GM12872 (cell line): ENCODE measurements at regions not wholly inside any gene's neighbourhood (a gene's known extent, or its start where the extent isn't known, plus 50 kb on each side); places are given as distances from the start of the nearest gene placed in this dataset.

Source experiments
- CTCF ChIP-seq: IDR thresholded peaks from 3 replicates; pipeline ENCODE4 v1.5.1; 2011; ENCODE audit warnings: low read depth, mild to moderate bottlenecking, low read length, moderate library complexity; ENCODE audit not compliant: insufficient read depth

DNA sequence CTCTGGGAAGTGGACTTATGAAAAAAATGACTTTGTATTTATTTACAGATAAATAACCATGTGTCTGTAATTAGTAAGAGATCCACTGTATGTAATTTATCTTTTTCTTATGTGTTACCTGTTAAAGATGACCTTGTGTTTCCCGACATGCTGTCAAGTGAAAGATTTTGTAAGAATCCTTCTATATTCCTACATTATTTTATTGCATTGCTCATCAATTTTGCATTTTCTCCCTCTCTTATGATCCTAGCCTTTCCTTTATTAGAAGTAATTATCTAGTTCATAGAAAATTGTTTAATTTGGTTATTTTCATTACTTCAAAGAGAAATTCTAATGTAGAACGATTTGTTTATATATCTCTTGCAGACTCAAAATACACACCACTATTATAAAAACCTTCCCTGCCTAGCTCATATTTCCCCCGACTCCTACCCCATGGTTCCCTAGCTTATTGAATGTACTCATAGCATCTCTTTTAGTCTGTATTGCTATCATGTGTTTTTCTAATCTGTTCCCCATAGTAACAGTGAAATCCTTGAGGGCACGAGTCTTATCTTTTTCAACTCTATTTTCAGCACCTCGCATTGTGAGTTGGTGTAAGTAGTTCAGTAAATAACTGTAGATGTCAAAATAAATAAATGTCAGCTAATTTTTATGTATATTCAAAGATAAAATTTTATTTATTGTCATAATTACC, 774.4 kb downstream of the HDGFL1 start:
- no peak for TF ChIP-seq CTCF

GRCh38 chr6:23348185-23348584, 777.8 kb upstream of the NRSN1 start:
- no peak for TF ChIP-seq CTCF

DNA sequence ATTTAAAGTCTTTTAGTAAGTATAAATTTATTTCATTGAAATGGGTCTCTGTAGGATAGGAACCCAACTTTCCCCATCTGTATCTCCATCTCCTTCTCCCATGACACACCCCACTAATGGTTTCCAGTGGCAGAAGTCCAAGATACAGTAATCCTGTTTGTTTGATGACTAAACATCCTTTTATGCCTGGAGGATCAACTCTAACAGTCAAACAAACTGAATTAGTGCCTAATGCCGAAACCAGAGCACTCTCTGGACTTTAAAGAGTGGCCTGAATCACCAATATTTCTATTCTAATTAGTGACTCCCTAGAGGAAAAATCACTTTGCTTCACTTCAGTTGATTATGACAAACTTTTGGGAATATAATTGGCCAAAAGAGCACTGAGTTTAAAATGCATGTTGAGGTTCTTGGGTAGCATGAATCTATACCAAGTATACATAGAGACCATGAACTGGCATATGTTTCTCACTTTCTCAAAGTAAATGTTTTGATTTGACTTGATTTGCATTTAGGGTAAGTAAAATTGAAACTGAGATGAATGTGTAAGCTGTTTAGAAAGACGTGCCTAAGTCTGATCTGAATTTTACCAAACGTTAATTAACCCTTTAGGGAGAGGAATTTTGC, 776.4 kb upstream of the NRSN1 start:
- no peak for TF ChIP-seq CTCF

GRCh38 chr6:23350752-23351453, 775.1 kb upstream of the NRSN1 start:
- no peak for TF ChIP-seq CTCF

DNA sequence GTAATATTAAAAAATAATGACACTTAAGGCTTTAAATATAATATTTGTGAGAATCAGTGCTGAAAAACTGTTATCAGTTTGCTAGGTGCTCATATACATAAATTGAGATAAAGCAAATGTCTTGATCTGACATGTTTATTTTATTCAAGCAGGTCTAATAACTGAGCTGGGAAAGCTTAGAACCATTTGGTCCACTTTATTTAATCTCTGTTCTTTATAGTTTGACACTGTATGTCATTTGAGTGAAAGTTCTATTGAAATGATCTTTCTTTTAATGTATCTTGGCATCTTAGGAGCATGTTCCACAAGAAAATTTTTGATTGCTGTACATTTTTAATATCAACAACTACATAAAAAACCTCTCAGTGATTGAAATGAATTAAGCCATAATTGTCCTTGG, 772.0 kb upstream of the NRSN1 start:
- TF ChIP-seq CTCF, result no peak

DNA sequence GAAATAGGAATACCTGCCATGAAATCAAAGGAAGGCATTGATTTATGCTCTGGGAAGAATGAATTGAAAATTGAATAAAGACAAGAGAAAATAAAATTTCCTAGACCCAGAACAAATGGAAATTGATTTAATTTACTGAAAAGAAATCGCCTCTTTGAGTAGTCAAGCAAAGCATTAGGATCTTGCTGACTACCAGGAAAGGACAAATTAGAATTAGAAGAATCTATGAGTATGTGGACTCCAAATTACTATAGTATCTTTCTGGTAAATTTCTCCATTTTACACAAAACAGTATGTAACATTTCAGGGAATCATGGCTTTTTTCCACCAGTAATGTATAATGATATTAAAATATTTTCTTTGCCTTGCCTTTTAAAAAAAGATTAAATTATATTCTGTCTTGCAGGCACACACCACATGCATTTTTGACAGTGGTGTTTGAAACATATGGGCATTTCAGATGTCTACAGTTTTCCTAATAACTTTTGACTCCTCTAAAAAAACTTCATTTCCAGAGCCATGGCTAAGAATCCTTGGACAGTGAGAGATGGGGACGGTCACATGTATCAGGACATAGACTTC, 768.7 kb upstream of the NRSN1 start:
- no peak for TF ChIP-seq CTCF

GRCh38 chr6:23365732-23366131, 760.3 kb upstream of the NRSN1 start:
- TF ChIP-seq CTCF, result no peak
